HG03520 (cell line): ENCODE measurements at regions not wholly inside any gene's neighbourhood (a gene's known extent, or its start where the extent isn't known, plus 50 kb on each side); places are given as distances from the start of the nearest gene placed in this dataset.

Source experiments
- ATAC-seq: cut with Tn5 transposase; IDR thresholded peaks from one replicate; pipeline ENCODE4 v1.9.1; 2021; ENCODE audit warnings: mild to moderate bottlenecking, moderate library complexity; ENCODE audit not compliant: unreplicated experiment

- no peak for ATAC-seq
Observed at GRCh38 chr7:96638669-96639068, 71.0 kb downstream of the SEM1 start.

DNA sequence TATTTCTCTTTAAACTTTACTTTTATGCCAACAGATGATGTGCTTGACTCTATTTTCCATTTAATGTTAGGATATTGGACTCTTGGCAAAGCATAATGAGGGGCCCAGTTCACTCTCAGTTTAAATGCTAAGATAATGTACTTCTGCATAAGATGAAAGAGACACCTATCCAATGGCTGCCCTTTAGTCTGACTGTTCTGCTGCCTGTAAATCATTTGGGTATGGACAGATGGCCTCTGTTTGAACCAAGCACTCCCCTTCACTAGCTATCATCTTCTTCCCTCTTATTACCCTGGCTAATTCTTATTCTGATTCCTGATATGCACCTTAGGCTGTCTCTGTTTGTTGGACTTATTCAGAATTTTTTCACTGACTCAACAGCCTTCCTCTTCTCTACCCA is 72.1 kb downstream of the SEM1 start:
- no peak for ATAC-seq

DNA sequence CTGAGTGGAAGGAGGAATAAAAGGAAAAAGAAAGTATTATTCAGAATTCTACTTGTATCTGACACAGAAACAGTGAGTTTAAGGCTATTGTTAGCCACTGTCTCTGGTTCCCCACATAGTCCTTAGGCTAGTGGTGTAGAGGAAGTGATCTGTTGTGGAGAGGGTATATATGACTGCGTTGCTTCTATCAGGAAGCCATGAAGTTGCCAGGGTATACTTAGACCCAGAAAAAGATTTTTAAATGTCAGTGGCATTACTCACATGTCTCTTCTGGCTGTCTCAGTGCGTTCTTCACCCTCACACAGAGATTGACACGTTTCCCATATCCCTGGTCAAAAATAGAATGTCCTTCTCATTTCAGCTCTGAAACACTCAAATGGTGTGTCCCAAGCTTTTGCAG is 72.7 kb downstream of the SEM1 start:
- ATAC-seq: no peak

DNA sequence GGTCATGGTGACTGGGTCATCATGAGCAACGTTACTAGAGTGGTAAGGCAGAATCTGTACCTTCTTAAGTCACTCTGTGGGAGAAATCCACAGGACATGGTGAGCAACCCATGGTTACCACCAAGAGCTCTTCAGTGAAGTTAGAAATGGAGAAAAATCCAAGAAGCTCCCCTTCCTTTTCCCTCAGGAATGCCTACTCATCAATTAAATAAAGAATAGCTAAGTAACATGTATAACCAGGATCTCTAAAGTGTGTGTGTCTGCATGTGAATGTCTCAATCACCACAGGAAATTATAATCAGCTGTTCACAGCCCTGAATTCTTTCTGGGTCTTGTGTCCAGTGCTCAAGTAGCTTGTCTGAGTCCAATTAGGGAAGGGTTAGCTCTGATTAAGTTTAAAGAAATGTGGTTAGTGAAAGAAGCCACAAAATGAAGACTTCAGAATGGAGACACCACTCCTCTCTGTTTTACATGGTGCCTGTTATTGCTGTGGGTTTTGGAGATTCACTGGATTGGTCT is 73.2 kb downstream of the SEM1 start:
- no peak for ATAC-seq

DNA sequence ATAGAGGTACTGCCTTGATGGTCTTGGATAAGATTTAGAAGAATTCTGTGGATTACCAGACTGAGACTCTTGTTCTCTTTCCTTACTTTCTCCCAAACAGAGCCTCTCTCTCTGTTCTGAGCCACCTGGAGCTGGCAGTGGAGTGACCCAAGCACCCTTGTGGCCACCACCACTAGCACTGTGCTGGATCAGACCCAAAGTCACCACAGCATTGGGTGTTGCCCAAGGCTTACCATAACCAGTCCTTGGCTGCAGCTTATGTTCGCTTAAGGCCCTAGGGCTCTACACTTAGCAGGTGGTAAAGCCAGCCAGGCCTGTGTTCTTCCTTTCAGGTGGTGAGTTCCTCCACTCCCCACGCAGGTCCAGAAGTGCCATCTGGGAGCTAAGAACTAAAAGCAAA is 79.8 kb downstream of the SEM1 start:
- no peak for ATAC-seq

- ATAC-seq: no peak
Observed at GRCh38 chr7:96624954-96625353, 84.7 kb downstream of the SEM1 start.

GRCh38 chr7:96621932-96622331 is 87.7 kb downstream of the SEM1 start:
- ATAC-seq: no peak

- no peak for ATAC-seq
Observed at GRCh38 chr7:96614154-96614867, 95.3 kb downstream of the SEM1 start.

DNA sequence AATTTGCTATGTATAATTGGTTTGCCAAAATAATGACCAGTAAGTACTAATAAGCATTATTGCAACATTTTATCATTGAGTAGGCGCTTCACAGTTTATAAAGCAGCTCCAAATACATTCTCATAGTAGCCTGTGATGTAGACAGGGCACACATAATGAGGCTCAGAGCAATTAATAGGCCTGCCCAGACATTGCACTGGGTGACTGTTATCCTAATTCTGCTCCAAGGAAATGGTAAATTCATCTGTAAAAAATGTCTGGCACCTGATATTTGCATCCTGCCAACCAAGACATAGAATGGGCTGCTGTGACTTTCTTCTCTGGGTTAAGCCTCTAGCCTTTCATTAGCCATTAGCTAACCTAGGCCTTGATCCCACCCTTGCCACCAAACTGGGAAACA is 97.6 kb downstream of the SEM1 start:
- no peak for ATAC-seq

- no peak for ATAC-seq
Observed at GRCh38 chr7:96605045-96605716, 104.5 kb downstream of the SEM1 start.

GRCh38 chr7:96599288-96599936 is 110.2 kb downstream of the SEM1 start:
- ATAC-seq: no peak

- ATAC-seq: no peak
Observed at GRCh38 chr7:96598421-96598820, 111.2 kb downstream of the SEM1 start.

DNA sequence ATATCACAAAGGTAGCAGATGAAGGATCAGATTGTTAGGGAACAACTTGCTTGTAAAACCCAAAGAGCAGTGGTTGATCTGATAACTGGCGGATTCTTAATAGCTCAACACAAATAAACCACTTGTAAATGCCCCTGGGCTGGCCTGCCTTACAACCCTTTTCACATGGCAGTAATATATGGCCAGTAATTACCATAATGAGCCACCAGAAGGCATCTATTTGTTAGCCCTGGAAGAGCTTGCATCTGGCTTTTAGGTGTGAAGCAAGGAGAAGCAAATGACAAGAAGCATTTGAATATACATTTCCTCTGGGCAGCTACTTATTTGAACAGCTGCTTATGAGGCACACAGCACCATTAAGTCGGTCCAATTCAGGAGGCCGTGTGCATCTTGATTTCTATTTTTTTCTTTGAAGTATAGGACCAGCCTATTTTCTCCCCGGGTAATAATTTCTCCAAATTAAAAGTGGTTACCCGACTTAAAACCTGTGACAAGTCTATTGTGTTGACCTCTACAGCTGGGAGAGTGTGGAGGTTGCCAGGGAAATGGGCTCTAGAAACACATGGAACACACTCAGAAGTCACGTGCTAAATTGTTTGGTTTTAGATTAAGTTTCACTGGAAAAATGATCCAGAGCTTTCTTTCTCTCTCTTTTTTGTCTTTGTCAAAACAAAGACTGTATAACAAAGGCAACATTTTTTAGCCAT is 113.4 kb downstream of the SEM1 start:
- ATAC-seq: no peak

GRCh38 chr7:96591900-96592676 is 117.6 kb downstream of the SEM1 start:
- ATAC-seq: no peak

DNA sequence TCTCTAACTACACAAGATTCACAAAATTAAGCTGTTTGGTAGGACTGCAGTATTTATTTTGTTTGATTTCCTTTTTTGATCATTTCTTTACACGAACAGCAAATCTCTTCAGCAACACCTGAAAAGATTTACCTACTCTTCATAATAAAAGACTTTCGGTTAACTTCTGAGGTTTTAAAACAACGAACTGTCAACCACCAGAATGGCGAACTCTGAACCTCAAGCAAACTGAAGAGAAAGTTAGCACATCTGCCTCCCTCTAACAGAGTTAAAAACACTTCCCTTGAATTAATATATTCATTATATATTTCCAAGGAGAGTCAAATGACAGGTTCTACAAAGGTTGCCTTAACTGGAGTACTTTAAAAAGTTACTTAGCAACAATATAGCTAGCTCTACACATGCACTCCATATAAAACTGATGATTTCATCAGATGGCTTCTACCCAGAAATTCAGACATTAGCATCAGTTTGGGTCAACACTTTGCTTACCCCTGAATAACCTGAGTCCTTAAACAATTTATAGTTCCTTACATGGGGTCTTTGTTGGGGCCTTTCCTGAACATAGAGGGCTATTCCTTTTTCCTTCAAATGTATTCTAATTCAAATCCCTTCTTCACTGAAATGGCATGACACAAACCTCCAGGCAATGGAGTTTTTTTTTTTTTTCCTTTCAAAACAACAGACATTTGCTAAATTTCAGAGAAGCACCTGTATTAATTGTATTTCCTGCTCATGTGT is 118.3 kb downstream of the SEM1 start:
- no peak for ATAC-seq

DNA sequence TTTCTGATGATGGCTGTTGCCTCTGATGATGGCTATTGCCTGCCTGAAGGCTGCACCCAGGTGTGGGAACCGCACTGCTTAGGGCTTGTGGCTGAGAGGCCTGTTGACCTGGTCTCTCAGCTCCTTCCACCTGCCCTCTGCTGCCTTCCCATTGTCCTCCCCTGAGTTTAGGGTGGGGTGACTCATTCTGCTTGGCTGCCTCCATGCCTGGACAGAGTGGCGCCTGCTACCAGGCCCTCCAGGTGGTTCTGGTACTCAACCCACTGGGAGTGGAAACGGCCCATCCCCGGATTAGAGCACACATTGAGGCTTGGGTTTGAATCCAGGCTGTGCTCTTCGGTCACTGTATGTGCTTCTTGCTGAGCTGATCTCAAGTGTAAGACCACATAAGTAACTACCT is 120.6 kb downstream of the SEM1 start:
- no peak for ATAC-seq

GRCh38 chr7:96579119-96579518 is 130.5 kb downstream of the SEM1 start:
- ATAC-seq: no peak

DNA sequence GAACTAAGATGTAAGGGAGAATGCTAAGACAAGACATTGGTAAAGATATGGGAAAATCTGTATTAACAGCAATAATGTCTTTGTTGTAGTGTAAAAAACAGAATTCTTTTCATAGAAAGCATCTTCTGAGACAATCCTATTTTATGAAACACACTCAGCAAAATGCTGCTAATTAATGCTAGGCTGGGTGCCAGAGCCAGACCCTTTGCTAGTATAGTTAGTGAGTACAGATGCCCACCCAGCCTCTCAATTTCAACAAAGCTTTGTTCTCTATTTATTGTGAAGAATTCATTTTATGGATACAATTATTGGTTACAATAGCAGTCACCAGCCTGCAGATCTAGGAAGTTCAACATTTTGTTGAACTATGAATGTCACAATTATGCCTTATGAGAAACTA is 131.0 kb downstream of the SEM1 start:
- no peak for ATAC-seq

GRCh38 chr7:96563409-96563808 is 146.2 kb downstream of the SEM1 start:
- no peak for ATAC-seq

GRCh38 chr7:96562966-96563365 is 146.7 kb downstream of the SEM1 start:
- ATAC-seq: no peak
